Upper lobe of right lung (tissue), 1 donor: ENCODE measurements at regions not wholly inside any gene's neighbourhood (a gene's known extent, or its start where the extent isn't known, plus 50 kb on each side); places are given as distances from the start of the nearest gene placed in this dataset.

Source experiments
- ATAC-seq: fragments of 200-7000 bp; cut with Tn5 transposase; one replicate; pipeline ENCODE4 v1.9.1; 2020; ENCODE audit warnings: mild to moderate bottlenecking, moderate library complexity
- DNase-seq: peaks from one replicate; pipeline ENCODE4 v3.0.0-alpha.2; 2020
- H3K27ac ChIP-seq: fragments of 200-600 bp; one replicate; pipeline ENCODE4 v1.8.0; 2022
- H3K27me3 ChIP-seq: fragments of 200-600 bp; one replicate; pipeline ENCODE4 v1.8.0; 2022; ENCODE audit warnings: mild to moderate bottlenecking
- H3K36me3 ChIP-seq: fragments of 200-600 bp; one replicate; pipeline ENCODE4 v1.8.0; 2022
- H3K4me1 ChIP-seq: fragments of 200-600 bp; one replicate; pipeline ENCODE4 v1.8.0; 2022
- H3K4me3 ChIP-seq: fragments of 200-600 bp; one replicate; pipeline ENCODE4 v1.8.0; 2022; ENCODE audit warnings: mild to moderate bottlenecking
- H3K9me3 ChIP-seq: fragments of 200-600 bp; one replicate; pipeline ENCODE4 v1.8.0; 2022
- CTCF ChIP-seq: fragments of 200-600 bp; IDR thresholded peaks from one replicate; pipeline ENCODE4 v1.8.0; 2022; ENCODE audit warnings: antibody characterized with exemption
- intact Hi-C: fragments of 100-400 bp; cut with DNase I; formaldehyde crosslinking; loops from one replicate; pipeline ENCODE4 v1.11.0; 2022
- donor health status: DM: no; HTN: yes; CAD: no; lungs with severe emphysema.

GRCh38 chr14:22403296-22403695, 185.7 kb downstream of the DAD1 start:
- no peak overlapping the region for H3K27ac ChIP-seq
- intact Hi-C loops, result no loop called here
- H3K4me1 ChIP-seq, result no peaks in the 10 kb centered on the region
- no peak overlapping the region for H3K4me3 ChIP-seq
- no peaks in the 10 kb centered on the region for H3K9me3 ChIP-seq
- no peaks in the 10 kb centered on the region for H3K27me3 ChIP-seq
- H3K36me3 ChIP-seq, result no peaks in the 10 kb centered on the region
- ATAC-seq (no peak), DNase-seq (no peak)
- no peak for TF ChIP-seq CTCF

GRCh38 chr14:22400655-22401259, 188.3 kb downstream of the DAD1 start:
- no peaks in the 10 kb centered on the region for H3K4me1 ChIP-seq
- ATAC-seq (no peak), DNase-seq (no peak)
- H3K9me3 ChIP-seq, result no peaks in the 10 kb centered on the region
- intact Hi-C loops, result no loop called here
- no peaks in the 10 kb centered on the region for H3K27me3 ChIP-seq
- peak overlapping the region; percentile 27 for H3K27ac ChIP-seq
- no peak overlapping the region for H3K4me3 ChIP-seq
- no peaks in the 10 kb centered on the region for H3K36me3 ChIP-seq
- TF ChIP-seq CTCF, result no peak

GRCh38 chr14:22399776-22400175, 189.2 kb downstream of the DAD1 start:
- DNase-seq (no peak), ATAC-seq (no peak)
- Histone ChIP-seq H3K4me3 (no peak overlapping the region), H3K36me3 (no peaks in the 10 kb centered on the region), H3K27ac (no peak overlapping the region), H3K9me3 (no peaks in the 10 kb centered on the region), H3K4me1 (no peaks in the 10 kb centered on the region), H3K27me3 (no peaks in the 10 kb centered on the region)
- no peak for TF ChIP-seq CTCF
- intact Hi-C loops, result no loop called here

GRCh38 chr14:22397221-22397737, 191.7 kb downstream of the DAD1 start:
- H3K27me3 ChIP-seq, result no peaks in the 10 kb centered on the region
- no peaks in the 10 kb centered on the region for H3K4me1 ChIP-seq
- H3K4me3 ChIP-seq, result no peak overlapping the region
- no peaks in the 10 kb centered on the region for H3K36me3 ChIP-seq
- DNase-seq, result no peak
- no peak for ATAC-seq
- TF ChIP-seq CTCF, result no peak
- no peaks in the 10 kb centered on the region for H3K9me3 ChIP-seq
- intact Hi-C loops, result no loop called here
- no peak overlapping the region for H3K27ac ChIP-seq

GRCh38 chr14:22395803-22396202, 193.2 kb downstream of the DAD1 start:
- no peaks in the 10 kb centered on the region for H3K9me3 ChIP-seq
- DNase-seq (no peak), ATAC-seq (no peak)
- no peaks in the 10 kb centered on the region for H3K36me3 ChIP-seq
- intact Hi-C loops, result no loop called here
- H3K27me3 ChIP-seq, result no peaks in the 10 kb centered on the region
- TF ChIP-seq CTCF, result no peak
- H3K27ac ChIP-seq, result no peak overlapping the region
- H3K4me3 ChIP-seq, result no peak overlapping the region
- H3K4me1 ChIP-seq, result no peaks in the 10 kb centered on the region

GRCh38 chr14:22394616-22395015, 194.4 kb downstream of the DAD1 start:
- H3K4me1 ChIP-seq, result no peaks in the 10 kb centered on the region
- DNase-seq, result no peak
- no peak for ATAC-seq
- no peak overlapping the region for H3K27ac ChIP-seq
- H3K36me3 ChIP-seq, result no peaks in the 10 kb centered on the region
- no peaks in the 10 kb centered on the region for H3K9me3 ChIP-seq
- TF ChIP-seq CTCF, result no peak
- no peak overlapping the region for H3K4me3 ChIP-seq
- no peaks in the 10 kb centered on the region for H3K27me3 ChIP-seq
- intact Hi-C loops, result loop anchor here (5.0 kb wide), 1 partner anchor 78 kb away; no protein-coding TSS in a partner anchor
